Nephron progenitor cell (in vitro differentiated cells): ENCODE measurements at regions not wholly inside any gene's neighbourhood (a gene's known extent, or its start where the extent isn't known, plus 50 kb on each side); places are given as distances from the start of the nearest gene placed in this dataset.

Experiments
- DNase-seq: peaks from one replicate; pipeline ENCODE4 v3.0.0; 2021
- H3K27ac Mint-ChIP-seq: 2 replicates; pipeline ENCODE4 v1.8.0; 2021; ENCODE audit warnings: mild to moderate bottlenecking, moderate library complexity, mixed read lengths
- H3K27me3 Mint-ChIP-seq: 2 replicates; pipeline ENCODE4 v1.8.0; 2021; ENCODE audit warnings: mild to moderate bottlenecking, low read depth, mixed read lengths; ENCODE audit not compliant: poor library complexity
- H3K36me3 Mint-ChIP-seq: 2 replicates; pipeline ENCODE4 v1.8.0; 2021; ENCODE audit warnings: low read depth, mixed read lengths
- H3K4me1 Mint-ChIP-seq: 2 replicates; pipeline ENCODE4 v1.8.0; 2021; ENCODE audit warnings: mixed read lengths
- H3K4me3 Mint-ChIP-seq: 2 replicates; pipeline ENCODE4 v1.8.0; 2021; ENCODE audit warnings: mild to moderate bottlenecking, moderate library complexity, mixed read lengths
- H3K9me3 Mint-ChIP-seq: 2 replicates; pipeline ENCODE4 v1.8.0; 2021; ENCODE audit warnings: mild to moderate bottlenecking, moderate library complexity, mixed read lengths
- CTCF ChIP-seq: fragments of 200-600 bp; sonication (generic); IDR thresholded peaks from 2 replicates; pipeline ENCODE4 v1.5.0; 2021; ENCODE audit warnings: antibody characterized with exemption

DNA sequence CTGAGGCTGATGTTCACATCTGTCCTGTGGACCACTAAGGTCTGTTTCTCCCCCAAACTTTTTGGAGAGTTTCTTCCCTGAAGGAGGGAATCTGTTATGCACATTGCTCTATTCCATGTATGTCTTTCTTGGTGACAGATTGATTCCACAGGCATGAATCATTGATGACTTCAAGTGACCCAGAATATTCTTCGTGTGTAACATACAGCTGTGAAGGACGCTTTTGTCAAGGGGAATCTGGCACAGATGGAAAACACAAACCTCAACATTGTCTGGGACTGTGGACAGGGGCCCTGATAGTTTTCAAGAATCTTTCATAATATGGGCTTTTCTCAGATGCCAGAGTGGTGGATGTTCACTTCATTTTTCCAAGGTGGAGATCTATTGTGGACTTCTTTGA, 223.1 kb upstream of the MAF start:
- Mint-ChIP-seq H3K36me3 (no peaks in the 10 kb centered on the region), H3K4me1 (no peaks in the 10 kb centered on the region), H3K27ac (no peak overlapping the region), H3K27me3 (peaks cover 10% of the 10 kb centered on the region), H3K4me3 (no peak overlapping the region), H3K9me3 (no peaks in the 10 kb centered on the region)
- no peak for TF ChIP-seq CTCF
- DNase-seq = no peak

DNA sequence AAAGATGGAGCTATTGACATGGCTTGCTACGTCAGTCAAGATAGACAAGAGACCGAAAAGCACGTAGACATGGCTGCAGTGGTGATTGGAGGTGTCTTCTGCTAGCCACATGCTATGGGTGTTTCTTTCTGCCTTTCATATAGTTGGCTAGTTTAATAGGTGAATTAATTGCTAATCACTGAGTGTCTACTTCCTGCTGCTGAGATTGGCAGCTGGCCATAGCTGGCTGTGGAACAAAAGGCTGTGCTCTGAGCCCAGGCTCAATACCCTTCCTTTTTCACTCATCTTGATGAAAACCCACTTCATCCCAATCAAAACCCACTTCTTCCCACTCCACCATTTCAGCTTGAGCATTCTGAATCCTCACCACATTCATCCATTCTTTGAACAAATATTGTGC, 221.4 kb upstream of the MAF start:
- Mint-ChIP-seq H3K27ac (no peak overlapping the region), H3K9me3 (no peaks in the 10 kb centered on the region), H3K36me3 (no peaks in the 10 kb centered on the region), H3K4me3 (no peak overlapping the region), H3K27me3 (peaks cover 10% of the 10 kb centered on the region), H3K4me1 (no peaks in the 10 kb centered on the region)
- no peak for TF ChIP-seq CTCF
- no peak for DNase-seq

- Mint-ChIP-seq H3K9me3 (no peaks in the 10 kb centered on the region), H3K27me3 (no peaks in the 10 kb centered on the region), H3K4me1 (peaks cover 6% of the 10 kb centered on the region), H3K27ac (no peak overlapping the region), H3K4me3 (no peak overlapping the region), H3K36me3 (no peaks in the 10 kb centered on the region)
- DNase-seq = no peak
- no peak for TF ChIP-seq CTCF
Observed at GRCh38 chr16:79816081-79816497, 215.6 kb upstream of the MAF start.

- H3K36me3 Mint-ChIP-seq = no peaks in the 10 kb centered on the region
- TF ChIP-seq CTCF = no peak
- peaks cover 6% of the 10 kb centered on the region for H3K4me1 Mint-ChIP-seq
- H3K4me3 Mint-ChIP-seq = no peak overlapping the region
- no peaks in the 10 kb centered on the region for H3K9me3 Mint-ChIP-seq
- no peak for DNase-seq
- H3K27ac Mint-ChIP-seq = no peak overlapping the region
- H3K27me3 Mint-ChIP-seq = no peaks in the 10 kb centered on the region
Observed at GRCh38 chr16:79815049-79815448, 214.5 kb upstream of the MAF start.

DNA sequence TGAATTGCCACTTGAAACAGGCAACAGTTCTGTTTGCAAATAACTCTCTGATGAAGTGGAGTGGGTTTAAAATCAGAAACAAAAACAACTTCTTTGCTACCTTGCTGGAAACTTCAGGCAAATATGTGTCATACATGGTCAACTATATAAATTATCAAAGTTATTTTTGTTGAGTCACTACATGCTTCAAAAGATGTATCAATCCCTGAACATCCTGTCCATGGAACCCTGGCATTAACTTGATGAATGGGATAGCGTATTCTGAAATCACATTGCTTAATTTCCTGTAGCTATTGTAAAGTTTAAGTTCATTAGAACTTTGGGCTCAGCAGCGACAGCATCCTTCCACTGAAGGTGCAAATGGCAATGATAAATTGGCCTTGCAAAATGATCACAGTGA, 213.6 kb upstream of the MAF start:
- Mint-ChIP-seq H3K36me3 (no peaks in the 10 kb centered on the region), H3K9me3 (no peaks in the 10 kb centered on the region), H3K27me3 (no peaks in the 10 kb centered on the region), H3K27ac (no peak overlapping the region), H3K4me1 (peaks cover 6% of the 10 kb centered on the region), H3K4me3 (no peak overlapping the region)
- DNase-seq = no peak
- TF ChIP-seq CTCF = no peak

DNA sequence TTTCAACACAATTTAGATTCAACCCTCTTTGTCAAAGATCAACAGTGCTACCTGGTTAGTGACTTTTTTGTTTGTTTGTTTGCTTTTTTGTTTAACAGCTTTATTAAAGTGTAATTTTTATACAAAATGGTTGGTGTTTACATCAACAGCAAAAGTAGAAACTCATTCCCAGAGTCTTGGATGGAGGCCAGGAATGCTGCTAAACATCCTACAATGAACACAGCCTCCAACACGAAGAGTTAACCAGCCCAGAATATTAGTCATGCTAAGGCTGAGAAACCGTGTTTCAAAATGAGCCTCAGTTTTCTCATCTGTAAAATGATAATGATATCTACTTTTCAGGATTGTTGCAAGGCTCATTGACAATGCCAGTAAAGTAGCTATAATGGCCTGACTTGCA, 211.0 kb upstream of the MAF start:
- Mint-ChIP-seq H3K36me3 (no peaks in the 10 kb centered on the region), H3K4me3 (no peak overlapping the region), H3K27me3 (peaks cover 3% of the 10 kb centered on the region), H3K4me1 (peaks cover 12% of the 10 kb centered on the region), H3K27ac (no peak overlapping the region), H3K9me3 (peaks cover 4% of the 10 kb centered on the region)
- no peak for TF ChIP-seq CTCF
- DNase-seq = no peak
